Muscle of leg (tissue), 3 donors: ENCODE measurements at regions not wholly inside any gene's neighbourhood (a gene's known extent, or its start where the extent isn't known, plus 50 kb on each side); places are given as distances from the start of the nearest gene placed in this dataset.

ENCODE experiments used
- DNase-seq: peaks from one replicate; pipeline ENCODE4 v3.0.0; 2013
- H3K27ac ChIP-seq: one replicate; pipeline ENCODE4 v1.5.1; 2013; ENCODE audit warnings: mild to moderate bottlenecking, low read length, control low read depth
- H3K27me3 ChIP-seq: one replicate; pipeline ENCODE4 v1.6.1; 2013; ENCODE audit warnings: low read length; ENCODE audit not compliant: control insufficient read depth, insufficient read depth
- H3K36me3 ChIP-seq: one replicate; pipeline ENCODE4 v1.6.1; 2013; ENCODE audit warnings: low read length; ENCODE audit not compliant: control insufficient read depth, insufficient read depth
- H3K4me1 ChIP-seq: one replicate; pipeline ENCODE4 v1.6.1; 2013; ENCODE audit warnings: low read length; ENCODE audit not compliant: control insufficient read depth, insufficient read depth
- H3K4me3 ChIP-seq: one replicate; pipeline ENCODE4 v1.5.1; 2013; ENCODE audit warnings: low read length, control low read depth
- H3K9me3 ChIP-seq: replicated peaks from 2 replicates; pipeline ENCODE4 v1.6.1; 2013; ENCODE audit warnings: low read depth, low read length; ENCODE audit not compliant: control insufficient read depth
- WGBS: methylation state at CpG from one replicate; pipeline ENCODE4 v1.1.5; 2013; ENCODE audit warnings: missing lambda C conversion rate; ENCODE audit not compliant: insufficient coverage; 5-methylcytosine and 5-hydroxymethylcytosine counted together

DNA sequence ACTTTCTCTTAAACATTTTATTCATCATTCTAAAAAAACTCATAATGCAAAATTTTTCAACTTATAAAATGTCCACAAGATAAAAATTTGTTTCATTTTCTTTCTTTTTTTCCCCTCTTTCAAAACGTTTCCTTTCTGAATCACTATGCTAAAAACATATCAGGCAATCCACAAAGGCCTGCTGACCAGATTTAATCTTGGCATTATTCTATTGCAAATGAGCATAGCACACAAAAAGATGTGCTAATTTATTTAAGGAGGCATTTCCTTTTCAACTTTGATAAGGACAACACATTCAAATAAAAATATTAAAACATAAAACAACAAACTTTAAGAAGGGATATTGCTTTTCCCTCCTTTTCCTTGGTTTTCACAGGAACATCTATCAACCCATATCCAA, 215.3 kb upstream of the FOXD3 start:
- WGBS, result 20% methylated on average over 1 of the region's 1 CpG
- Histone ChIP-seq H3K4me3 (no peak overlapping the region), H3K27ac (no peak overlapping the region), H3K27me3 (no peaks in the 10 kb centered on the region), H3K36me3 (no peaks in the 10 kb centered on the region), H3K9me3 (no peaks in the 10 kb centered on the region), H3K4me1 (no peaks in the 10 kb centered on the region)
- no peak for DNase-seq

- Histone ChIP-seq H3K4me1 (no peaks in the 10 kb centered on the region), H3K27me3 (no peaks in the 10 kb centered on the region), H3K4me3 (no peak overlapping the region), H3K9me3 (no peaks in the 10 kb centered on the region), H3K36me3 (no peaks in the 10 kb centered on the region), H3K27ac (no peak overlapping the region)
- no CpG with 5 or more reads among the region's 1 CpG for WGBS
- peak; percentile 9 for DNase-seq
Observed at GRCh38 chr1:63108206-63108605, 214.2 kb upstream of the FOXD3 start.

GRCh38 chr1:63112155-63112900, 210.0 kb upstream of the FOXD3 start:
- Histone ChIP-seq H3K27me3 (no peaks in the 10 kb centered on the region), H3K27ac (no peak overlapping the region), H3K4me1 (no peaks in the 10 kb centered on the region), H3K36me3 (no peaks in the 10 kb centered on the region), H3K4me3 (no peak overlapping the region), H3K9me3 (no peaks in the 10 kb centered on the region)
- WGBS, result 60% methylated on average over 2 of the region's 4 CpGs
- DNase-seq, result no peak

DNA sequence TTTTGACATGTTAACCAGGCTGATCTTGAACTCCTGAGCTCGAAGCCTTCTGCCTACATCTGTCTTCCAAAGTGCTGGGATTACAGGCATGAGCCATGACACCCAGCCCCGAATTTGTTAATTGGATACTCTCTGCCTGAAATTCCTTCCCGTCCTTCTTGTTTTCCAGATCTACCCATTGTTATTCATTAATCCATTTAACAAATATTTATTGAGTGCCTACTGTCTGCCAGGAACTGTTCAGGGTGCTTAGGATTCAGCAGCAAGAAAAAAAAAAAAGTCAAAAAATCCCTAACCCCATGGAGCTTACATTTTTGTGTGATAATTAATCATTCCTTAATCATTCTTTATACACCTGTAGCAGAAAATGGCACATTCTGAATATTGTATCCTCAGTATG, 206.8 kb upstream of the FOXD3 start:
- WGBS, result 82% methylated on average over 2 of the region's 3 CpGs
- H3K9me3 ChIP-seq, result no peaks in the 10 kb centered on the region

GRCh38 chr1:63116016-63116415, 206.4 kb upstream of the FOXD3 start:
- no peak overlapping the region for H3K27ac ChIP-seq
- DNase-seq, result no peak

More for the DNA sequence above, 206.8 kb upstream of the FOXD3 start:
- Histone ChIP-seq H3K27ac (no peak overlapping the region), H3K4me1 (no peaks in the 10 kb centered on the region), H3K4me3 (no peak overlapping the region), H3K36me3 (no peaks in the 10 kb centered on the region), H3K27me3 (no peaks in the 10 kb centered on the region)
- DNase-seq, result no peak

GRCh38 chr1:63119575-63120155, 202.7 kb upstream of the FOXD3 start:
- H3K27me3 ChIP-seq, result no peaks in the 10 kb centered on the region
- no peaks in the 10 kb centered on the region for H3K9me3 ChIP-seq
- no peak for DNase-seq
- no CpG with 5 or more reads among the region's 5 CpGs for WGBS
- H3K36me3 ChIP-seq, result no peaks in the 10 kb centered on the region
- H3K27ac ChIP-seq, result no peak overlapping the region
- H3K4me1 ChIP-seq, result no peaks in the 10 kb centered on the region
- no peak overlapping the region for H3K4me3 ChIP-seq

More at GRCh38 chr1:63116016-63116415, 206.4 kb upstream of the FOXD3 start:
- H3K9me3 ChIP-seq, result no peaks in the 10 kb centered on the region
- no peaks in the 10 kb centered on the region for H3K4me1 ChIP-seq
- H3K27me3 ChIP-seq, result no peaks in the 10 kb centered on the region
- no peaks in the 10 kb centered on the region for H3K36me3 ChIP-seq
- H3K4me3 ChIP-seq, result no peak overlapping the region

DNA sequence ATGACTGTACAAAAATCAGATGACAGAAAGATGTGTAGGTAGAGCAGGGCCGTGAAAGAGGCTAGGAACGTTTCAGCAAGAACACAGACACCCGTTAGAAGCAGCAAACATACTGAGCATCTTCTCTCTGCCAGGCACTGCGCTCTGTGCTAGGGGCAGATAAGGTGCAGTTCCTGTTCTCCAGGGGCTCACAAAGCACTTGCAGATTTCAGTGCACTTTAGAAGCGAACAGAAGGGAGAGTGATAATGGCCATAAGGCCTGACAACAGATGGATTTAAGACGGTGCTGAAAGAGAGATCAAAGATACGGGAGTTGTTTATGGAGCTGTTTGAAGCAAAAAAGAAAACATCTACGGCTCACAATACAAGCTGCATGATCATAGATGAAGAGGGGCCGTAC, 200.3 kb upstream of the FOXD3 start:
- DNase-seq, result no peak
- WGBS, result 23% methylated on average over 4 of the region's 9 CpGs
- Histone ChIP-seq H3K4me1 (no peaks in the 10 kb centered on the region), H3K36me3 (no peaks in the 10 kb centered on the region), H3K9me3 (no peaks in the 10 kb centered on the region), H3K27ac (no peak overlapping the region), H3K27me3 (no peaks in the 10 kb centered on the region), H3K4me3 (no peak overlapping the region)

- no peak overlapping the region for H3K27ac ChIP-seq
- no peaks in the 10 kb centered on the region for H3K4me1 ChIP-seq
- DNase-seq, result peak; percentile 42
- no peaks in the 10 kb centered on the region for H3K27me3 ChIP-seq
- H3K4me3 ChIP-seq, result no peak overlapping the region
- no peaks in the 10 kb centered on the region for H3K9me3 ChIP-seq
- WGBS, result no CpG with 5 or more reads among the region's 3 CpGs
- H3K36me3 ChIP-seq, result no peaks in the 10 kb centered on the region
Observed at GRCh38 chr1:63124666-63125191, 197.6 kb upstream of the FOXD3 start.

GRCh38 chr1:63126104-63126503, 196.3 kb upstream of the FOXD3 start:
- 67% methylated on average over 1 of the region's 3 CpGs for WGBS
- H3K36me3 ChIP-seq, result no peaks in the 10 kb centered on the region
- H3K4me1 ChIP-seq, result no peaks in the 10 kb centered on the region
- no peaks in the 10 kb centered on the region for H3K27me3 ChIP-seq
- no peaks in the 10 kb centered on the region for H3K9me3 ChIP-seq
- H3K27ac ChIP-seq, result no peak overlapping the region
- no peak for DNase-seq
- no peak overlapping the region for H3K4me3 ChIP-seq

DNA sequence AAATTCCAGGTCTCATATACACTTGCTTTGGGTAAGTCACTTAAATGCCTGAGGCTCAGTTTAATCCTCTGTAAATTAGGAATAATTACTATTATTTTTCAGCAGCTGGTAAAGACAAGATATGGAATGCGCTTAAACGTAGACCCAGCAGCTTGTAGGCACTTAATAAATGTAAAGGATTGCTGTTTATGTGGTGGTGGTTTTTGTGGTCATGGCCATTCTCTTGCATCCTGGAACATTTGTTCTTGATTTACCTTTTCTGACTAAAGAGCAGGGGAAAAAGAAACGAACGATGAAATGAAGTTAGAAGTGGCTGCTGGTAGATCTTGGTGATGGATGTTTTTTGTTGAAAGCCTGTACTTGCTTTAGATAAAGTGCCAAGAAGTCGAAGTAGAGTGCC, 195.0 kb upstream of the FOXD3 start:
- Histone ChIP-seq H3K4me1 (no peaks in the 10 kb centered on the region), H3K36me3 (no peaks in the 10 kb centered on the region), H3K9me3 (no peaks in the 10 kb centered on the region), H3K27me3 (no peaks in the 10 kb centered on the region), H3K4me3 (no peak overlapping the region), H3K27ac (no peak overlapping the region)
- WGBS, result 67% methylated on average over 1 of the region's 5 CpGs
- no peak for DNase-seq
